Liver (tissue), 8 donors: ENCODE measurements at regions not wholly inside any gene's neighbourhood (a gene's known extent, or its start where the extent isn't known, plus 50 kb on each side); places are given as distances from the start of the nearest gene placed in this dataset.

ENCODE experiments used
- DNase-seq: peaks from one replicate; pipeline ENCODE4 v3.0.0-alpha.2; 2017; ENCODE audit warnings: low spot score
- H3K27ac ChIP-seq, 2 donors: one replicate each; pipeline ENCODE4 v1.7.0; 2013; ENCODE audit warnings: inconsistent platforms in 2 of 2, low read length in 2 of 2, control low read depth in 1 of 2, low read depth in 1 of 2, mild to moderate bottlenecking in 1 of 2
- H3K27me3 ChIP-seq, 4 donors: one replicate each; pipeline versions ENCODE4 v1.6.1 to v1.7.0; 2013; ENCODE audit warnings: low read length in 3 of 4, inconsistent platforms in 1 of 4, mild to moderate bottlenecking in 1 of 4, moderate library complexity in 1 of 4; ENCODE audit not compliant: control insufficient read depth in 4 of 4, insufficient read depth in 4 of 4
- H3K36me3 ChIP-seq, 4 donors: one replicate each; pipeline versions ENCODE4 v1.6.1 to v1.7.0; 2013; ENCODE audit warnings: low read length in 3 of 4, mild to moderate bottlenecking in 3 of 4, low read depth in 1 of 4, moderate library complexity in 1 of 4; ENCODE audit not compliant: control insufficient read depth in 4 of 4, insufficient read depth in 3 of 4
- H3K4me1 ChIP-seq, 4 donors: one replicate each; pipeline versions ENCODE4 v1.6.1 to v1.7.0; 2013; ENCODE audit warnings: low read length in 3 of 4, mild to moderate bottlenecking in 3 of 4, moderate library complexity in 1 of 4; ENCODE audit not compliant: control insufficient read depth in 4 of 4, insufficient read depth in 4 of 4
- H3K4me3 ChIP-seq, 3 donors: one replicate each; pipeline versions ENCODE4 v1.6.1 to v1.7.0; 2013; ENCODE audit warnings: low read length in 3 of 3, control low read depth in 1 of 3, low read depth in 1 of 3, mild to moderate bottlenecking in 1 of 3
- H3K9ac ChIP-seq, 2 donors: one replicate each; pipeline ENCODE4 v1.7.0; 2013; ENCODE audit warnings: low read length in 2 of 2, mild to moderate bottlenecking in 2 of 2, moderate library complexity in 2 of 2, control low read depth in 1 of 2, low read depth in 1 of 2
- H3K9me3 ChIP-seq, 4 donors: one replicate each; pipeline versions ENCODE4 v1.6.1 to v1.7.0; 2013; ENCODE audit warnings: low read length in 3 of 4; ENCODE audit not compliant: control insufficient read depth in 4 of 4
- EGR1 ChIP-seq, 2 donors: IDR thresholded peaks; 2 replicates each; pipeline ENCODE4 v1.6.1; 2016 to 2018; ENCODE audit warnings: antibody characterized with exemption in 2 of 2, low read depth in 2 of 2
- FOXA1 ChIP-seq: IDR thresholded peaks from 2 replicates; pipeline ENCODE4 v1.6.1; 2016; ENCODE audit warnings: antibody characterized with exemption
- FOXA2 ChIP-seq: IDR thresholded peaks from 2 replicates; pipeline ENCODE4 v1.6.1; 2016; ENCODE audit warnings: antibody characterized with exemption
- GABPA ChIP-seq, 2 donors: IDR thresholded peaks in 1 of 2; conservative IDR thresholded peaks in 1 of 2; 2 replicates each; pipeline ENCODE4 v1.6.1; 2016; ENCODE audit warnings: antibody characterized with exemption in 2 of 2, mild to moderate bottlenecking in 1 of 2, moderate library complexity in 1 of 2
- HNF4G ChIP-seq: IDR thresholded peaks from 2 replicates; pipeline ENCODE4 v1.6.1; 2016; ENCODE audit warnings: antibody characterized with exemption
- JUND ChIP-seq, 2 donors: IDR thresholded peaks; 2 replicates each; pipeline ENCODE4 v1.6.1; 2016; ENCODE audit warnings: antibody characterized with exemption in 2 of 2
- NR2F2 ChIP-seq: IDR thresholded peaks from 2 replicates; pipeline ENCODE4 v1.6.1; 2016; ENCODE audit warnings: antibody characterized with exemption
- RAD21 ChIP-seq, 2 donors: IDR thresholded peaks; 2 replicates each; pipeline ENCODE4 v1.6.1; 2016; ENCODE audit warnings: antibody characterized with exemption in 2 of 2, mild to moderate bottlenecking in 2 of 2
- RXRA ChIP-seq, 2 donors: IDR thresholded peaks; 2 replicates each; pipeline ENCODE4 v1.6.1; 2017 to 2018; ENCODE audit warnings: antibody characterized with exemption in 2 of 2, mild to moderate bottlenecking in 1 of 2
- SP1 ChIP-seq: IDR thresholded peaks from 2 replicates; pipeline ENCODE4 v1.6.1; 2018; ENCODE audit warnings: antibody characterized with exemption, mild to moderate bottlenecking
- TAF1 ChIP-seq: conservative IDR thresholded peaks from 2 replicates; pipeline ENCODE4 v1.6.1; 2016; ENCODE audit warnings: antibody characterized with exemption, mild to moderate bottlenecking
- YY1 ChIP-seq: IDR thresholded peaks from 2 replicates; pipeline ENCODE4 v1.6.1; 2016; ENCODE audit warnings: antibody characterized with exemption, mild to moderate bottlenecking
- WGBS: extraction: QIAGEN DNeasy Blood & Tissue Kit; methylation state at CpG from one replicate; pipeline ENCODE4 v1.1.7; 2013; 5-methylcytosine and 5-hydroxymethylcytosine counted together
- TF ChIP-seq, protein P1 (sequence below): IDR thresholded peaks from 2 replicates; pipeline ENCODE4 v1.6.1; 2016; ENCODE audit warnings: antibody characterized with exemption, mild to moderate bottlenecking
- TF ChIP-seq, protein P2 (sequence below): IDR thresholded peaks from 2 replicates; pipeline ENCODE4 v1.6.1; 2016; ENCODE audit warnings: antibody characterized with exemption
- TF ChIP-seq, protein P3 (sequence below): IDR thresholded peaks from 2 replicates; pipeline ENCODE4 v1.6.1; 2016; ENCODE audit warnings: antibody characterized with exemption
- TF ChIP-seq, protein P4 (sequence below): IDR thresholded peaks from 2 replicates; pipeline ENCODE4 v1.6.1; 2016; ENCODE audit warnings: antibody characterized with exemption
- TF ChIP-seq, protein P5 (sequence below): fragments of 150-350 bp; IDR thresholded peaks from 2 replicates; pipeline ENCODE4 v1.5.1; 2017; ENCODE audit warnings: improper control_type of control experiment, low read depth, low read length; ENCODE audit not compliant: missing input control
- donor health status: healthy.
- donor health status: healthy.
- donor health status: healthy.
- donor health status: healthy.
- donor health status: healthy.

DNA sequence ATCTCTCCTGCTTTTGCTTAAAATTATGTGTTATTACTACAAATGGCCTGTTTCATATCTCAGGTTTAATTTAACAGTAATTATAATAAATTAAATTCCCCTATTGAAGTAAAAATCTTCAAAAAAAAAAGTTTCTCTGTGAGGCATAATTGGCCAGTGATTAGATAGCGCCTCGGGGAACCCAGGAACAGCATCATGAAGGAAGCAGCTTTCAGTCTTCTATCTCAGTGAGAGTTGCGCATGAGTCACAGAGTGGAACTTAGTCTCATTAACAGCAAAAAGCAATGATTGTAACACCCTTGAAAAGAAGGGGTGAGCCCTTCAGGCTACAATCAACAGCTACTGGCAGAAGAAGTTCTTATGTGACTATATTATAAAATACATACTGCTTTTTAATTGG is 506.2 kb upstream of the ZWINT start:
- H3K9me3 ChIP-seq = peaks cover 0 to 4% (median under 1%) of the 10 kb centered on the region in 4 donors
- H3K36me3 ChIP-seq = no peaks in the 10 kb centered on the region
- no peak overlapping the region for H3K9ac ChIP-seq
- DNase-seq = no peak
- H3K4me3 ChIP-seq = no peak overlapping the region
- TF ChIP-seq HNF4G = no peak
- TF ChIP-seq, protein P1, sequence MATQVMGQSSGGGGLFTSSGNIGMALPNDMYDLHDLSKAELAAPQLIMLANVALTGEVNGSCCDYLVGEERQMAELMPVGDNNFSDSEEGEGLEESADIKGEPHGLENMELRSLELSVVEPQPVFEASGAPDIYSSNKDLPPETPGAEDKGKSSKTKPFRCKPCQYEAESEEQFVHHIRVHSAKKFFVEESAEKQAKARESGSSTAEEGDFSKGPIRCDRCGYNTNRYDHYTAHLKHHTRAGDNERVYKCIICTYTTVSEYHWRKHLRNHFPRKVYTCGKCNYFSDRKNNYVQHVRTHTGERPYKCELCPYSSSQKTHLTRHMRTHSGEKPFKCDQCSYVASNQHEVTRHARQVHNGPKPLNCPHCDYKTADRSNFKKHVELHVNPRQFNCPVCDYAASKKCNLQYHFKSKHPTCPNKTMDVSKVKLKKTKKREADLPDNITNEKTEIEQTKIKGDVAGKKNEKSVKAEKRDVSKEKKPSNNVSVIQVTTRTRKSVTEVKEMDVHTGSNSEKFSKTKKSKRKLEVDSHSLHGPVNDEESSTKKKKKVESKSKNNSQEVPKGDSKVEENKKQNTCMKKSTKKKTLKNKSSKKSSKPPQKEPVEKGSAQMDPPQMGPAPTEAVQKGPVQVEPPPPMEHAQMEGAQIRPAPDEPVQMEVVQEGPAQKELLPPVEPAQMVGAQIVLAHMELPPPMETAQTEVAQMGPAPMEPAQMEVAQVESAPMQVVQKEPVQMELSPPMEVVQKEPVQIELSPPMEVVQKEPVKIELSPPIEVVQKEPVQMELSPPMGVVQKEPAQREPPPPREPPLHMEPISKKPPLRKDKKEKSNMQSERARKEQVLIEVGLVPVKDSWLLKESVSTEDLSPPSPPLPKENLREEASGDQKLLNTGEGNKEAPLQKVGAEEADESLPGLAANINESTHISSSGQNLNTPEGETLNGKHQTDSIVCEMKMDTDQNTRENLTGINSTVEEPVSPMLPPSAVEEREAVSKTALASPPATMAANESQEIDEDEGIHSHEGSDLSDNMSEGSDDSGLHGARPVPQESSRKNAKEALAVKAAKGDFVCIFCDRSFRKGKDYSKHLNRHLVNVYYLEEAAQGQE = no peak
- no peak for TF ChIP-seq YY1
- no peak for TF ChIP-seq RAD21 (IDR thresholded peaks at IDR 0.05)
- TF ChIP-seq, protein P2, sequence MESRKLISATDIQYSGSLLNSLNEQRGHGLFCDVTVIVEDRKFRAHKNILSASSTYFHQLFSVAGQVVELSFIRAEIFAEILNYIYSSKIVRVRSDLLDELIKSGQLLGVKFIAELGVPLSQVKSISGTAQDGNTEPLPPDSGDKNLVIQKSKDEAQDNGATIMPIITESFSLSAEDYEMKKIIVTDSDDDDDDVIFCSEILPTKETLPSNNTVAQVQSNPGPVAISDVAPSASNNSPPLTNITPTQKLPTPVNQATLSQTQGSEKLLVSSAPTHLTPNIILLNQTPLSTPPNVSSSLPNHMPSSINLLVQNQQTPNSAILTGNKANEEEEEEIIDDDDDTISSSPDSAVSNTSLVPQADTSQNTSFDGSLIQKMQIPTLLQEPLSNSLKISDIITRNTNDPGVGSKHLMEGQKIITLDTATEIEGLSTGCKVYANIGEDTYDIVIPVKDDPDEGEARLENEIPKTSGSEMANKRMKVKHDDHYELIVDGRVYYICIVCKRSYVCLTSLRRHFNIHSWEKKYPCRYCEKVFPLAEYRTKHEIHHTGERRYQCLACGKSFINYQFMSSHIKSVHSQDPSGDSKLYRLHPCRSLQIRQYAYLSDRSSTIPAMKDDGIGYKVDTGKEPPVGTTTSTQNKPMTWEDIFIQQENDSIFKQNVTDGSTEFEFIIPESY = no peak
- TF ChIP-seq NR2F2 = no peak
- TF ChIP-seq GABPA (IDR thresholded peaks at IDR 0.05 in 1 of 2, conservative IDR thresholded peaks at IDR 0.05 in 1 of 2) = no peak
- no peak for TF ChIP-seq TAF1
- TF ChIP-seq FOXA1 = no peak
- TF ChIP-seq, protein P3, sequence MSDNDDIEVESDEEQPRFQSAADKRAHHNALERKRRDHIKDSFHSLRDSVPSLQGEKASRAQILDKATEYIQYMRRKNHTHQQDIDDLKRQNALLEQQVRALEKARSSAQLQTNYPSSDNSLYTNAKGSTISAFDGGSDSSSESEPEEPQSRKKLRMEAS = no peak
- TF ChIP-seq FOXA2 = no peak
- TF ChIP-seq, protein P4, sequence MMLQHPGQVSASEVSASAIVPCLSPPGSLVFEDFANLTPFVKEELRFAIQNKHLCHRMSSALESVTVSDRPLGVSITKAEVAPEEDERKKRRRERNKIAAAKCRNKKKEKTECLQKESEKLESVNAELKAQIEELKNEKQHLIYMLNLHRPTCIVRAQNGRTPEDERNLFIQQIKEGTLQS = no peak
- H3K27ac ChIP-seq = no peak overlapping the region
- 84% methylated on average over 3 of the region's 3 CpGs for WGBS
- H3K4me1 ChIP-seq = no peaks in the 10 kb centered on the region
- H3K27me3 ChIP-seq = no peaks in the 10 kb centered on the region

DNA sequence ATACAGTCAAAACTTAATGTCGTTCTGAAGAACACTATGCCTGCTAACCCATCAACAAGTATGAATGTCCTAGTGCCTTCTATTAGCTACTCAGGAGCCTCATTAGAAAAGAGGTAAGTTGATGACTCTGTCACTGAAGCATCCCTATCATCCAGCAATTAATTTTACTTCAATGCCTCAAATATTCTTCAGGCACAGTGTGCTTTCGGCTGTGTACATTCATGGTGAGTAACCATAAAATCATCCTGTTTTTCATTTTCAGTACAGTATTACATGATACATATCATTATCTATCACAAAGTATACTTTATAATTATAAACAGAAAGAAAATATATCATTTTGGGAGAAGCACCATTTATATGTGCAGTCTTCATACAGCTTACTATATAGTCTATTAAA is 495.5 kb upstream of the ZWINT start:
- H3K36me3 ChIP-seq = no peaks in the 10 kb centered on the region
- H3K4me3 ChIP-seq = no peak overlapping the region
- H3K9ac ChIP-seq = no peak overlapping the region
- 72% methylated on average over 2 of the region's 2 CpGs for WGBS
- DNase-seq = no peak
- H3K4me1 ChIP-seq = no peaks in the 10 kb centered on the region
- no peaks in the 10 kb centered on the region for H3K27me3 ChIP-seq
- TF ChIP-seq HNF4G (no peak), RXRA (IDR thresholded peaks at IDR 0.05) (no peak), EGR1 (IDR thresholded peaks at IDR 0.05; ENCODE audit: low read depth in 2 of 2) (no peak), GABPA (IDR thresholded peaks at IDR 0.05 in 1 of 2, conservative IDR thresholded peaks at IDR 0.05 in 1 of 2) (no peak), RAD21 (IDR thresholded peaks at IDR 0.05) (no peak), SP1 (no peak), JUND (IDR thresholded peaks at IDR 0.05) (no peak), NR2F2 (no peak), YY1 (no peak), TAF1 (no peak)
- TF ChIP-seq, protein P3 = no peak
- TF ChIP-seq, protein P5, sequence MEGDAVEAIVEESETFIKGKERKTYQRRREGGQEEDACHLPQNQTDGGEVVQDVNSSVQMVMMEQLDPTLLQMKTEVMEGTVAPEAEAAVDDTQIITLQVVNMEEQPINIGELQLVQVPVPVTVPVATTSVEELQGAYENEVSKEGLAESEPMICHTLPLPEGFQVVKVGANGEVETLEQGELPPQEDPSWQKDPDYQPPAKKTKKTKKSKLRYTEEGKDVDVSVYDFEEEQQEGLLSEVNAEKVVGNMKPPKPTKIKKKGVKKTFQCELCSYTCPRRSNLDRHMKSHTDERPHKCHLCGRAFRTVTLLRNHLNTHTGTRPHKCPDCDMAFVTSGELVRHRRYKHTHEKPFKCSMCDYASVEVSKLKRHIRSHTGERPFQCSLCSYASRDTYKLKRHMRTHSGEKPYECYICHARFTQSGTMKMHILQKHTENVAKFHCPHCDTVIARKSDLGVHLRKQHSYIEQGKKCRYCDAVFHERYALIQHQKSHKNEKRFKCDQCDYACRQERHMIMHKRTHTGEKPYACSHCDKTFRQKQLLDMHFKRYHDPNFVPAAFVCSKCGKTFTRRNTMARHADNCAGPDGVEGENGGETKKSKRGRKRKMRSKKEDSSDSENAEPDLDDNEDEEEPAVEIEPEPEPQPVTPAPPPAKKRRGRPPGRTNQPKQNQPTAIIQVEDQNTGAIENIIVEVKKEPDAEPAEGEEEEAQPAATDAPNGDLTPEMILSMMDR = no peak
- TF ChIP-seq, protein P4 = no peak
- TF ChIP-seq, protein P1 = no peak
- TF ChIP-seq, protein P2 = no peak
- H3K27ac ChIP-seq = no peak overlapping the region
- H3K9me3 ChIP-seq = no peaks in the 10 kb centered on the region
